ENCODE measurements at regions not wholly inside any gene's neighbourhood (a gene's known extent, or its start where the extent isn't known, plus 50 kb on each side); places are given as distances from the start of the nearest gene placed in this dataset.

DNA sequence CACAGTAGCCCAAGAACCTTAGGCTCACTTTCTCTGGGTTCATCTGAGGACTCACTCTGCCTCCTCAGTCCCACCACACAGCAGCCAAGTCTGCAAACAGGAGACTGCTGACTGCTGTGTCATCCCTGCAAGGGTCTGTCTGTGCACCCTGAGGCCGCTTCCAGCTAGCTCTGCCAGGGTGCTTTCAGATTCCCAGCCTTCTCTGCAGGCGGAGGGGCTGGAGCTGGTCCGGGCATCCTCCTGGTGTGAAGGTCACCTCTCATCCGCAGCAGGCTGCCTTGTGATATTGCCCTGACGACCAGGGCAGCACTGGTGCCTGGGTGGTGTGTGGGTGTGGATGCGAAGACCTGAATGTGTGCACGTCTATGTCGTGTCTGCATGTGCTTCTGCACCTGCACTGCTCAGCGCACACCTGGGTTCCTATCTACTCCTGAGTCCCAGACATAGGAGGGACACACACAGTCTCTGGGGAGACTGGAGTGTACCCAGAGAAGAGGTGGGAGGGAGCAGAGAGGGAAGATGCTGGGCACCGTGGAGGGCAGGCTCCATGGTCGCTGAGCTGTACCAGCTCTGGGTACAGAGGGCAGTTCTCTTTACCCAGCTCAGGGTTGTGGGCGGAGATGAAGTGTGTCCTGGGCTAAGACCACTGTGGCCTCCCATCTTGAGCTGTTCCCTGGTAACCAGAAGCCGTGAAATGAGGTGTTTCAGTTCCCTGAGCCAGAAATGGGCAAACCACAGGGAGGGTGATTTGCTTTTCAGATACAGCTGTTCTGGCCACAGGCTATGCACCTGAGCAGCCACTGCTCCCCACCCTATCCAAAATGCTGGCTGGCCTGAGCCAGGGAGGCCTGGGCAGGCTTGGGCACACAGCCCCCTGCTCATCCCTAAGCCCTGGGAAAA is 160.9 kb upstream of the CSF3R start:
- no peak for TF ChIP-seq POLR2A (IDR thresholded peaks at IDR 0.05)
- TF ChIP-seq, protein P1, sequence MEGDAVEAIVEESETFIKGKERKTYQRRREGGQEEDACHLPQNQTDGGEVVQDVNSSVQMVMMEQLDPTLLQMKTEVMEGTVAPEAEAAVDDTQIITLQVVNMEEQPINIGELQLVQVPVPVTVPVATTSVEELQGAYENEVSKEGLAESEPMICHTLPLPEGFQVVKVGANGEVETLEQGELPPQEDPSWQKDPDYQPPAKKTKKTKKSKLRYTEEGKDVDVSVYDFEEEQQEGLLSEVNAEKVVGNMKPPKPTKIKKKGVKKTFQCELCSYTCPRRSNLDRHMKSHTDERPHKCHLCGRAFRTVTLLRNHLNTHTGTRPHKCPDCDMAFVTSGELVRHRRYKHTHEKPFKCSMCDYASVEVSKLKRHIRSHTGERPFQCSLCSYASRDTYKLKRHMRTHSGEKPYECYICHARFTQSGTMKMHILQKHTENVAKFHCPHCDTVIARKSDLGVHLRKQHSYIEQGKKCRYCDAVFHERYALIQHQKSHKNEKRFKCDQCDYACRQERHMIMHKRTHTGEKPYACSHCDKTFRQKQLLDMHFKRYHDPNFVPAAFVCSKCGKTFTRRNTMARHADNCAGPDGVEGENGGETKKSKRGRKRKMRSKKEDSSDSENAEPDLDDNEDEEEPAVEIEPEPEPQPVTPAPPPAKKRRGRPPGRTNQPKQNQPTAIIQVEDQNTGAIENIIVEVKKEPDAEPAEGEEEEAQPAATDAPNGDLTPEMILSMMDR (IDR thresholded peaks at IDR 0.05): no peak
- no peak for TF ChIP-seq POLR2AphosphoS5 (IDR thresholded peaks at IDR 0.05)
- no peak for TF ChIP-seq EP300 (IDR thresholded peaks at IDR 0.05)
